ENCODE measurements at regions not wholly inside any gene's neighbourhood (a gene's known extent, or its start where the extent isn't known, plus 50 kb on each side); places are given as distances from the start of the nearest gene placed in this dataset.

DNA sequence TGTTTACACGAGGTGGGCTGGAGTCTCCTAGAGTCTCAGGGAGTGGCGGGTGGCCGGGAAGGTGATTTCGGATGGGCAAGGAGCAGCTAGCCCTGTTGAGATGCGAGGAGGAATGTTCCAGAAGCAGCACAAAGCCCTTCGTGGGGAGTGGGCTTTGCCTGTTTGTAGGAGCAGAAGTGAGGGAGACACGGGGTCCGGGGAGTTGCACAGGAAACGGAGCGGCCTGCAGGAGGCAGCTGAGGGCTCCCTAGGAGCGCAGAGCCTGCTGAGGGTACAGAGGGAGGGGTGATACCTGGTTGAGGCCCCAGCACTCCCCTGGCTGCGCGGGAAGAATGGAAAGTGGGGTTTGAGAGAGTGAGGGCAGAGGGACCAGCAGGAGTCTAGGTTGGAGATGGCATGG is 847.2 kb downstream of the TBC1D22A start:
- no peaks in the 10 kb centered on the region for H3K4me1 ChIP-seq (ENCODE audit: control insufficient read depth in 1 of 2, low read depth in 2 of 2)
- ATAC-seq (ENCODE audit: insufficient number of reproducible peaks, low FRiP score, low read depth) = no peak
- no peak overlapping the region for H3K4me3 ChIP-seq
- H3K36me3 ChIP-seq = no peaks in the 10 kb centered on the region
- no peaks in the 10 kb centered on the region for H3K9me3 ChIP-seq
- no peak overlapping the region for H3K27ac ChIP-seq
- no peak for DNase-seq (ENCODE audit: low spot score)
- H3K27me3 ChIP-seq (replicated peaks; ENCODE audit: insufficient read depth) = no peaks in the 10 kb centered on the region
- TF ChIP-seq CTCF (IDR thresholded peaks at IDR 0.05) = no peak

- no peak for TF ChIP-seq CTCF (IDR thresholded peaks at IDR 0.05)
- DNase-seq (ENCODE audit: low spot score) = no peak
- H3K27me3 ChIP-seq (replicated peaks; ENCODE audit: insufficient read depth) = no peaks in the 10 kb centered on the region
- no peaks in the 10 kb centered on the region for H3K36me3 ChIP-seq
- no peaks in the 10 kb centered on the region for H3K9me3 ChIP-seq
- no peaks in the 10 kb centered on the region for H3K4me1 ChIP-seq (ENCODE audit: control insufficient read depth in 1 of 2, low read depth in 2 of 2)
- H3K4me3 ChIP-seq = no peak overlapping the region
- H3K27ac ChIP-seq = no peak overlapping the region
- no peak for ATAC-seq (ENCODE audit: insufficient number of reproducible peaks, low FRiP score, low read depth)
These were observed 846.0 kb downstream of the TBC1D22A start for GRCh38 chr22:47608421-47608820.

DNA sequence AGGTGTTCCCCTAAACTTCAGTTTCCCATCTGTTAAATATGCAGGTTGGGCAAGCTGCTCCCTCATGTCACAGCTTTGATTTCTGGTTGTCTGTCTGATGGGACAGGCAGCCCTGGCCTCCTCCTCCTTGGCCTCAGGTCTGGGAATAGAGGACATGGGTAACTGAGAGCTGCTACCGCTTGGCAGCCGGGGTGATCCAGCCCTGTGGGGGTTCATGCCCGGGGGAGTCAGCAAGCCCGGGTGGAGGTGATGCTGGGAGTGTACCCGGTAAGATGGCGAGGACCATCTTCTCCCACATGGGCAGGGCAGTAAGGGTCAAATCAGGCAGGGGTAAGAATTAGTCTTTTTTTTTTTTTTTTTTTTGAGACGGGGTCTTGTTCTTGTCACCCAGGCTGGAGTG is 845.0 kb downstream of the TBC1D22A start:
- no peaks in the 10 kb centered on the region for H3K4me1 ChIP-seq (ENCODE audit: control insufficient read depth in 1 of 2, low read depth in 2 of 2)
- H3K27ac ChIP-seq = no peak overlapping the region
- H3K36me3 ChIP-seq = no peaks in the 10 kb centered on the region
- no peak for TF ChIP-seq CTCF (IDR thresholded peaks at IDR 0.05)
- DNase-seq (ENCODE audit: low spot score) (no peak), ATAC-seq (ENCODE audit: insufficient number of reproducible peaks, low FRiP score, low read depth) (no peak)
- H3K9me3 ChIP-seq = no peaks in the 10 kb centered on the region
- no peaks in the 10 kb centered on the region for H3K27me3 ChIP-seq (replicated peaks; ENCODE audit: insufficient read depth)
- H3K4me3 ChIP-seq = no peak overlapping the region

GRCh38 chr22:47606426-47606825 is 844.0 kb downstream of the TBC1D22A start:
- Histone ChIP-seq H3K4me3 (no peak overlapping the region), H3K27me3 (replicated peaks; ENCODE audit: insufficient read depth) (no peaks in the 10 kb centered on the region), H3K9me3 (no peaks in the 10 kb centered on the region), H3K4me1 (ENCODE audit: control insufficient read depth in 1 of 2, low read depth in 2 of 2) (no peaks in the 10 kb centered on the region), H3K36me3 (no peaks in the 10 kb centered on the region), H3K27ac (no peak overlapping the region)
- no peak for TF ChIP-seq CTCF (IDR thresholded peaks at IDR 0.05)
- ATAC-seq (ENCODE audit: insufficient number of reproducible peaks, low FRiP score, low read depth) = no peak
- no peak for DNase-seq (ENCODE audit: low spot score)

DNA sequence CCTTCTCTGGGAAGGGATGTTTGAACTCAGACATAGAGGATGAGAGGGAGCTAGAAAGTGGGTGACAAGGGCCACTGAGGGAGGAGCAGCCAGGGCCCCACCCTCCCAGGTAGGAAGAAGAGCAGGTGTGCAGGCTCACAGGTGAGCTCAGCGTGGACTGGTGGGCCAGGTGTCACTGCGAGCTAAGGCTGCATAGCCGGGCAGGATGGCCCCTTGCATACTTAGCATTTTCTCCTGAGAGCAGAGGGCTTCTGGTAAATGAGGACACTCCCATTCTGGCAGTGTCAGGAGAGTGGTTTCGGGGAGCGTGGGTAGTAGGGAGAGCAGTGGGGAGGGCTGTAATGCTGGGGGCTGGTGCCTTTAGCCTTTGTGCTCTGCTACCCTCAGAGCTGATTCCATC is 843.4 kb downstream of the TBC1D22A start:
- no peak overlapping the region for H3K4me3 ChIP-seq
- no peaks in the 10 kb centered on the region for H3K9me3 ChIP-seq
- H3K27ac ChIP-seq = no peak overlapping the region
- no peaks in the 10 kb centered on the region for H3K36me3 ChIP-seq
- H3K27me3 ChIP-seq (replicated peaks; ENCODE audit: insufficient read depth) = no peaks in the 10 kb centered on the region
- no peaks in the 10 kb centered on the region for H3K4me1 ChIP-seq (ENCODE audit: control insufficient read depth in 1 of 2, low read depth in 2 of 2)
- TF ChIP-seq CTCF (IDR thresholded peaks at IDR 0.05) = no peak
- DNase-seq (ENCODE audit: low spot score) (no peak), ATAC-seq (ENCODE audit: insufficient number of reproducible peaks, low FRiP score, low read depth) (no peak)
